ENCODE measurements at regions not wholly inside any gene's neighbourhood (a gene's known extent, or its start where the extent isn't known, plus 50 kb on each side); places are given as distances from the start of the nearest gene placed in this dataset.

GRCh38 chr10:9895981-9896380 lies 1121.7 kb upstream of the CELF2 start:
- intact Hi-C loops (cut with DNase I) = no loop called here
- TF ChIP-seq CTCF (IDR thresholded peaks at IDR 0.05) = no peak
- no peak overlapping the region for H3K4me3 ChIP-seq
- no peak for DNase-seq
- H3K9me3 ChIP-seq = no peaks in the 10 kb centered on the region
- H3K4me1 ChIP-seq = no peaks in the 10 kb centered on the region
- no peaks in the 10 kb centered on the region for H3K36me3 ChIP-seq
- no peak overlapping the region for H3K27ac ChIP-seq
- H3K27me3 ChIP-seq = no peaks in the 10 kb centered on the region
- no peak for ATAC-seq

- ATAC-seq (no peak), DNase-seq (no peak)
- no peaks in the 10 kb centered on the region for H3K27me3 ChIP-seq
- no peaks in the 10 kb centered on the region for H3K9me3 ChIP-seq
- no peak overlapping the region for H3K27ac ChIP-seq
- H3K36me3 ChIP-seq = no peaks in the 10 kb centered on the region
- H3K4me1 ChIP-seq = no peaks in the 10 kb centered on the region
- TF ChIP-seq CTCF (IDR thresholded peaks at IDR 0.05) = no peak
- intact Hi-C loops (cut with DNase I) = no loop called here
- no peak overlapping the region for H3K4me3 ChIP-seq
These were observed 1118.9 kb upstream of the CELF2 start for GRCh38 chr10:9898633-9899395.

GRCh38 chr10:9900751-9901150 lies 1116.9 kb upstream of the CELF2 start:
- Histone ChIP-seq H3K9me3 (no peaks in the 10 kb centered on the region), H3K4me1 (no peaks in the 10 kb centered on the region), H3K27ac (no peak overlapping the region), H3K36me3 (no peaks in the 10 kb centered on the region), H3K4me3 (no peak overlapping the region), H3K27me3 (no peaks in the 10 kb centered on the region)
- intact Hi-C loops (cut with DNase I) = no loop called here
- no peak for TF ChIP-seq CTCF (IDR thresholded peaks at IDR 0.05)
- ATAC-seq (no peak), DNase-seq (no peak)

- Histone ChIP-seq H3K27ac (no peak overlapping the region), H3K27me3 (no peaks in the 10 kb centered on the region), H3K9me3 (no peaks in the 10 kb centered on the region), H3K4me3 (no peak overlapping the region), H3K36me3 (no peaks in the 10 kb centered on the region), H3K4me1 (no peaks in the 10 kb centered on the region)
- no peak for TF ChIP-seq CTCF (IDR thresholded peaks at IDR 0.05)
- DNase-seq = no peak
- ATAC-seq = no peak
- intact Hi-C loops (cut with DNase I) = no loop called here
These were observed 1115.7 kb upstream of the CELF2 start for GRCh38 chr10:9901971-9902370.

GRCh38 chr10:9910446-9910845 lies 1107.2 kb upstream of the CELF2 start:
- intact Hi-C loops (cut with DNase I) = no loop called here
- H3K36me3 ChIP-seq = no peaks in the 10 kb centered on the region
- H3K27ac ChIP-seq = no peak overlapping the region
- TF ChIP-seq CTCF (IDR thresholded peaks at IDR 0.05) = no peak
- H3K4me1 ChIP-seq = no peaks in the 10 kb centered on the region
- no peaks in the 10 kb centered on the region for H3K9me3 ChIP-seq
- H3K27me3 ChIP-seq = no peaks in the 10 kb centered on the region
- H3K4me3 ChIP-seq = no peak overlapping the region
- no peak for DNase-seq
- no peak for ATAC-seq

- TF ChIP-seq CTCF (IDR thresholded peaks at IDR 0.05) = no peak
- ATAC-seq (no peak), DNase-seq (no peak)
- H3K27ac ChIP-seq = no peak overlapping the region
- intact Hi-C loops (cut with DNase I) = no loop called here
- no peaks in the 10 kb centered on the region for H3K27me3 ChIP-seq
- no peaks in the 10 kb centered on the region for H3K4me1 ChIP-seq
- no peaks in the 10 kb centered on the region for H3K36me3 ChIP-seq
- H3K4me3 ChIP-seq = no peak overlapping the region
- no peaks in the 10 kb centered on the region for H3K9me3 ChIP-seq
These were observed 1106.2 kb upstream of the CELF2 start for GRCh38 chr10:9911488-9911887.
